22Rv1 (cell line): ENCODE measurements at regions not wholly inside any gene's neighbourhood (a gene's known extent, or its start where the extent isn't known, plus 50 kb on each side); places are given as distances from the start of the nearest gene placed in this dataset.
"Not testable (repeated sequence)": the region's sequence is repeated elsewhere in the genome, so short reads cannot be mapped to it uniquely, and the experiment has no call there.

Source experiments
- H3K27ac ChIP-seq: fragments of 450-650 bp; 2 replicates; pipeline ENCODE4 v1.5.1; 2017
- CTCF ChIP-seq: fragments of 450-650 bp; IDR thresholded peaks from 2 replicates; pipeline ENCODE4 v1.5.1; 2017; ENCODE audit warnings: mild to moderate bottlenecking
- ZFX ChIP-seq: fragments of 450-650 bp; IDR thresholded peaks from 2 replicates; pipeline ENCODE4 v1.6.1; 2017; ENCODE audit warnings: antibody characterized with exemption, borderline replicate concordance

GRCh38 chr13:55572408-55572807 is 1568.3 kb upstream of the PRR20A start:
- TF ChIP-seq ZFX: no peak
- no peak for TF ChIP-seq CTCF
- H3K27ac ChIP-seq: no peak overlapping the region

- TF ChIP-seq ZFX (no peak), CTCF (no peak)
- no peak overlapping the region for H3K27ac ChIP-seq
Observed at GRCh38 chr13:55572862-55573261, 1567.9 kb upstream of the PRR20A start.

- TF ChIP-seq ZFX: no peak
- TF ChIP-seq CTCF: no peak
- no peak overlapping the region for H3K27ac ChIP-seq
Observed at GRCh38 chr13:55573565-55573964, 1567.2 kb upstream of the PRR20A start.

- no peak overlapping the region for H3K27ac ChIP-seq
- no peak for TF ChIP-seq ZFX
- no peak for TF ChIP-seq CTCF
Observed at GRCh38 chr13:55576389-55576788, 1564.3 kb upstream of the PRR20A start.

- TF ChIP-seq CTCF: no peak
- TF ChIP-seq ZFX: no peak
- no peak overlapping the region for H3K27ac ChIP-seq
Observed at GRCh38 chr13:55577082-55577846, 1563.5 kb upstream of the PRR20A start.

GRCh38 chr13:55577847-55578210 is 1562.9 kb upstream of the PRR20A start:
- H3K27ac ChIP-seq: no peak overlapping the region
- TF ChIP-seq CTCF (no peak), ZFX (no peak)

GRCh38 chr13:55582294-55582693 is 1558.4 kb upstream of the PRR20A start:
- H3K27ac ChIP-seq: not testable (repeated sequence)
